Caki2 (cell line): ENCODE measurements at regions not wholly inside any gene's neighbourhood (a gene's known extent, or its start where the extent isn't known, plus 50 kb on each side); places are given as distances from the start of the nearest gene placed in this dataset.

Experiments used
- DNase-seq: peaks from one replicate; pipeline ENCODE4 v3.0.0-alpha.2; 2015; ENCODE audit warnings: low read depth
- in situ Hi-C: cut with HindIII; loops from 2 replicates; pipeline ENCODE4 v1.10.0; 2016; ENCODE audit warnings: low sequenced_read_pairs, low pct_unique_long_range_greater_than_20kb, mixed read lengths

DNA sequence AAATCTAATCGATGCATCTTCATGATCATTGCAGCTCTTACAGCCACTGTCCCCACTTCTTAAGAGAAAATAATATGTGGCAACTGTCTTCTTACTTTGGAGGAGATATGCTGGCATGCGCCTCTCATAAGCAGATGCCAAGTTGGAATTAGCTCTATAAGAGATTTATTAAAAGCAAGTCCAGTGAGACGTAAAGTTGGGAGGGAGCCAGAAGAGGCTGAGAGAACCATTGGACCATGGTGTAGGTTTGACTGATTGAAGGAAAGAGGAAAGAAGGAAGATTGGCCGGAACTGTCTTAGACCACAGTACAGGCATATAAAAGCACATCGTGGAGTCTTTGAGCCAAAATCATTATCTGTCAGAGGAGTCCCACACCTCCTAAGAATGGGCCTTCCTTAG, 265.7 kb upstream of the ZC3H15 start:
- in situ Hi-C loops, result no loop called here

DNA sequence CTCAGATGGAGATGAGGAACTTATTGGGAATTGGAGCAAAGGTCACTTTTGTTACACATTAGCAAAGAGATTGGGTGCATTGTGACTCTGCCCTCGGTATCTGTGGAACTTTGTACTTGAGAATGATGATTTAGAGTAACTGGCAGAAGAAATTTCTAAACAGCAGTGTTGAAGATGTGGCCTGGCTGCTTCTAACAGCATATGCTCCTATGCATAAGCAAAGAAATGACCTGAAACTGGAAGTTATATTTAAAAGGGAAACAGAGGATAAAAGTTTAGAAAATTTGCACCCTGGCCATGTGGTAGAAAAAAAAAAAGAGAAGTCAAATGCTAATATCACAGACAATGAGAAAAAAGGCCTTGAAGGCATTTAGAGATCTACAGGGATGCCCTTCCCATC, 256.8 kb upstream of the ZC3H15 start:
- in situ Hi-C loops, result no loop called here
- DNase-seq, result no peak

More for the DNA sequence above, 265.7 kb upstream of the ZC3H15 start:
- DNase-seq, result no peak

DNA sequence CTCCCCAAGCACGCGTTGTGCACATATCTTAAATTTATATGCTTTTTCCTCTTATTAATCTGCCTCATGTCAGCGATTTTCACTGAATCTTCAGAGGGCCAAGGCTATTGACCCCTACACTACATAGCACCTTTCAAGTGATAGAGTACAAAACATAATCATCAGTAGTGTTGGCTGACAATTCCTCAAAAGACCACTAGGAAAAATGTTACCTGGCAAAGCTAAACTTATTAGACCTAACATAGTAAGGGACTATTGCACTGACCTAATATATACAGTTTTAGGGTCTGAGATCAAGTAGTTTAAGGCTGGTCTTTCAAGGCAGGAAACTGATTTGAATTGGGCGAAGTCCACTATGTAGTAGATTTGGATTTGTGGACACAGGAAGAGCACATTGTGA, 244.2 kb upstream of the ZC3H15 start:
- in situ Hi-C loops, result no loop called here
- DNase-seq, result no peak

DNA sequence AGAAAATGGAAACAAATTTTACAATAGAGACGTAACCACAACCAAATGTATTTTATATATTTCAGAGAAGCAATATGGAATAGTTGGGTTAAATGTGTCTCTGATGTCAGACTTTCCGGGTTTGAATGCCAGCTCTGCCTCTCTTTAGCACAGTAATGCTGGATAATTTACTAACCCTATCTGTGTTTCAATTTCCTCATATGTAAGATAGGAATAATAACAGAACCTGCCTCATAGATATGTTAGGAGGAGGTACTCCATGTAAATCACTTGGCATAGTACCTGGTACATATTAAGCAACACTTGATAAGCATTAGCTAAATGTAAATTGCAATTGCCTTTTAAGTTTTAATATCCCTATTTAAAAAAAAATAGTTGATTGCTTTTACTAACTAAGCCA, 231.3 kb upstream of the ZC3H15 start:
- no peak for DNase-seq
- in situ Hi-C loops, result no loop called here

DNA sequence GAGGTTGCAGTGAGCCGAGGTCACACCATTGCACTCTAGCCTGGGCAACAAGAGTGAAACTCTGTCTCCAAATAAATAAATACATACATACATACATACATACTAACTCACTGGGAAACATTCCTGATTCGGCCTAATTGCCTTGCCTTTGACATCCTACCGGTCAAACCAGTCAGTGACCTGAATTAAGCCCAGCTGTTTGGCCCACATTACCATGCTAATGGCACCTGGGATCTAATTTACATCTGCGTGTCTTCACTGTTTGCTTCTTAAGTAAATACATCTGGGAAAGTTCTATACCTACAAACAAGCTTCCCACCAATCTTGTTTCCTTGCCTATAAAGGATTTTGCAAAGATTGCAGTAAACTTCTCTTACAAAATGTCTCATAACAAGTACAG, 230.2 kb upstream of the ZC3H15 start:
- in situ Hi-C loops, result no loop called here
- no peak for DNase-seq

DNA sequence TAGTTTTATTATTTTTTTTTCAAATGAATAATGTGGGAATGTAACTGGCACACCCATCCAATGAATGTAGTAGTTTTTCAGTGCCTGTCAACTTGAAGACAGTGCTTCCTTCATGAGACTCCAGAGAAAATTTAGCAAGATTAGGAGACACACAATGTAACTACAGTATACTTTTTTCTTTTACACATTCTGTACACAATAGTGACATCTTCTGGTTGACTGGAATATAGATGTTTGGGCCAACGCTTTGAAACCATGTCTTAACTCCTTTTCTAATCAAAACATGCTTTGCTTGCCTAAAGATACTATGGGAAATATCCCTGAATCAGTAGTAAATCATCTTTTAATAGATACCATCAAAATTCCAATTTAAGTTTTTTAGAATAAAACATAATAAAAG, 229.5 kb upstream of the ZC3H15 start:
- DNase-seq, result peak; percentile 35
- in situ Hi-C loops, result no loop called here

DNA sequence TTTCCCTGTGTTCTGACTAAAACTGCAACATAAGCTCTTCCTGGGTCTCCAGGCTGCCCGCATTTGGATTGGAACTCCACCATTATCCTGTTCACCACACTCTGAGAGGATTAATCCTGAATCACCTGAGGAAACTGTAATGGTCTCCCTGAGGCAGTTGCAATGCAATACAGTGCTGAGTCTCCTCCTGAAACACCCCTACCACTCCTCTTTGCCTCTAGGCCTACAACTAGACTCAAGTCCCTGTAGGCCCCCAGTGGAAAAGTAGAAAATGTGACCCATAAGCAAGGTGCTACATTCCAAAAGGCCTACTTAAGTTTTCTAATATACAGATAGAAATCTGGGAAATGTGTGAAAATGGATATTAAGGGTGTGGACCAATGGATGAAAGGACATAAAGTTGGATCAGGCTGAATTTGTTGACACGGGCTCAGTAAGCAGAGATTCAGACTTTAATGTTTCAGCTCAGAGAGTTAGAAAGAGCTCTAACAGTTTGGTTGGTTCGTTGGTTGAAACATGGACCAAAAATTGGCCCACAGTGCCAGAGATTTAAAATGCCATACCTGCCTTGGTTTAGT, 222.3 kb upstream of the ZC3H15 start:
- no peak for DNase-seq
- in situ Hi-C loops, result no loop called here

DNA sequence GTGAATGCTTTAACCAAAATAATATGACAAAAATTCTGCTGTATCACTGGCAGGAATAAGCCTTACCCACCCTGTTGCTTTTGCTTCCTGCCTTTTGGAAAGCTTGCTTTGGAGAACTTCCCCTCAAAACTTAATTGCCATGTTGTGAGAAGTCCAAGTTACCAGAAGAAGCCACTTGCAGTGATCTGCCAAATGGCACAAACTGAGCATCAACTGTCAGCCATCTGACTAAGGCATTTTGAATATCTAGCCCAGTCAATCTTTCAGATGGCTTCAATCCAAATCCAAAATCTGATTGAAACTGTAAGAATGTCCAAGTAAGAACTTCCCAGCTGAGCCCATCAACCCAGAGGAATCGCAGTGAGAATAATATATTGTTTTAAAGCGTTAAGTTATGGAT, 216.5 kb upstream of the ZC3H15 start:
- DNase-seq, result no peak
- in situ Hi-C loops, result no loop called here

DNA sequence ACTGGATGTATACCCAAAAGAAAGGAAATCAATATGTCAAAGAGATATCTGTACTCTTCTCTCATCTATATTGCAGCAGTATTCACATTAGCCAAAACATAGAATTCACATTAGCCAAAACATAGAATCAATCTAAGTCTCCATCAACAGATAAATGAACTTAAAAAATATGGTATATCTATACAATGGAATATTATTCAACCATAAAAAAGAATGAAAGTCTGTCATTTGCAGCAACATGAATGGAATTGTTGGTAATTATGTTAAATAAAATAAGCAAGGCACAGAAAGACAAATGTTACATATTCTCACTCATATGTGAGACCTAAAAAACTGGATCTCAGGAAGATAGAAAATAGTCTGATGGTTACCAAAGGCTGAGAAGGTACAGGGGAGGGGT, 212.1 kb upstream of the ZC3H15 start:
- in situ Hi-C loops, result no loop called here
- DNase-seq, result no peak

DNA sequence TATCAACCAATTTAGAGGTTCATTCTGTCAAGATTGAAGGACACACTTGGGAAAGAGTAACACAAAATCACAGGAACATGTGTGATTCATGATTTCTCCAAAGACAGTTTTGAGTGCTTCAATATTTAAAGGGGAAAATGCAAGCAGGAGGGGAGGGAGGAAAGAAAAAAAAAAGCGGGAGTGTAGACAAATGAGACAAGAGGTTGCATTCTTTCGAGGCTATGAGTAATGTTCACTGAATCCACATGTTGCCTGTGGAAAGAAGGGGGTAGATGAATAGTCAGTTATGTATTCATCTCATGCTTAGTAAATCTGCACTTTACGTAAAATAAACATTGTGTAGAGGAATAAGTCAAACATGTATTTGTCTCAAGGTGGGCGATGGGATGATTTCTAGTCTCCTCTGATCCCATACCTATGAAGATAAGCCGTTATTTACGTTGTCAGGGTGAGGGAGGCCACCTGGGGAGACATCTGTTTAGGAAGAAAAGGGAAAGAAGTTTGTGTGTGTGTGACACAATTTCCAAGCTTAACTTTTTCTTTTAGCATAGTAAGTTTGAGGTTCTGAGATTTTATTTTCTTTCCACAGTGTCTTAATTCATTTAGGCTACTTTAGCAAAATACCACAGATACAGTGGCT, 211.0 kb upstream of the ZC3H15 start:
- in situ Hi-C loops, result no loop called here
- no peak for DNase-seq

DNA sequence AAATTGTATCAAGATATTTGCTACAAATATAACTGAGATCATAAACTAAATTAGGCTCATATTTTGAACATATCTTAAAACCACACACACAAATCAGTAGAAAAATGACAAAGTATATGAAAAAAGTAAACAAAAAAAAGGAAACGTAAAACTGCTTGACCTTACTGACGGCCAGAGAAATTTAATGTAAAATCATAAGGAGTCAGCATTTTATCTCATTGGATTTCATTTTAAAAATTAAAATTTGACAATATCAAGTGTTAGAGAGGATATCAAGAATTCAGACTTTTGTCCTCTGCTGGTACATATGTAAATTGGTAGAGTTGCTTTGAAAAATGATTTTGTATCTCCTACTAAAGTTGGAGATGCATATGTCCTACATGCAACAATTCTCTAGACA, 209.2 kb upstream of the ZC3H15 start:
- in situ Hi-C loops, result no loop called here
- DNase-seq, result no peak

DNA sequence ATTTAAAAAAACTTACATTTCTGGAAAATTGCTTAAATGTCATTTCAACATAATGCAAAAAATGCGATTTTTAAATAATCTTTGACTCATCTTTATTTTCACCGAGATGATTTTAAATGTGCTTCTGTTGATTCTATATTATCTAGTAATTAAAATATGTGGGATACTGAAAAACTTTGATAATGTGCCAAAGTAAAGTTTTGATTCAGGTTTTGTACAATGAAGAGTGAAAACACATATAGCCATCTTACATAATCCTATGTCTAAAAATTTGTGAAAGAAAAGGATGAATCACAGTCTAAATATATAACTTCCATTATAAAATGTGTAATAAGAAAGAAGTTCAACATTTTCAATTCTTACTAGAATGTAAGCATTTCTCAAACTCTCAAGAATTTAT, 204.3 kb upstream of the ZC3H15 start:
- in situ Hi-C loops, result no loop called here
- no peak for DNase-seq

DNA sequence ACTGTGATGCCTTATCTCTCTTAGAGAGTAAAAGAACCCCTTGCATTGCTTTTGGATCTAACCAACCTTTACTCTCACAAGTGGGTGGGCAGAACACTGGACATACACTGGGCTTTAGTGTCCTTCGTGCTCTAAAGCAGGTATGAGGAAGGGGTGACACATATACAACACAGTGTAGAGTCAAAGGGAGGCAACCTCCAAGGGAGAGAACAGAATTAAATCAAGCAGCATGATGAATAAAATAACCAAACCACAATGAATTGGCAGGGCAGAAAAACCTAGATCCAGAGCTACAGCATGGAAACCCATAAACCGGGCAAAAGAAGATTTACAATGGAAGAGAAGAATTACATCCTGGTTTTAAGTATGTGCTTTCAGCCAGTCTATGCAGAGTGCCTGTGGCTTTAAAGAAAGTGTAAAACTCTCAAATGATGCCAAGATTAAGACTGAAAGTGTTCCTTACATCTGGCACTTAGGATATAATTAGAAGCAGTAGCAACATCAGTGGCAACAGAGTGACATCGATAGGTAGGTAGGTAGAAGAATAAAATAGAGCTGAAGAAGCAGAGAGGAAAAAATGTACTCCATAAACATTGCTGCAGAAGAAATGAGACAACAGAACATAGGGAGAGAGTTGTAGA, 191.7 kb upstream of the ZC3H15 start:
- no peak for DNase-seq
- in situ Hi-C loops, result no loop called here

DNA sequence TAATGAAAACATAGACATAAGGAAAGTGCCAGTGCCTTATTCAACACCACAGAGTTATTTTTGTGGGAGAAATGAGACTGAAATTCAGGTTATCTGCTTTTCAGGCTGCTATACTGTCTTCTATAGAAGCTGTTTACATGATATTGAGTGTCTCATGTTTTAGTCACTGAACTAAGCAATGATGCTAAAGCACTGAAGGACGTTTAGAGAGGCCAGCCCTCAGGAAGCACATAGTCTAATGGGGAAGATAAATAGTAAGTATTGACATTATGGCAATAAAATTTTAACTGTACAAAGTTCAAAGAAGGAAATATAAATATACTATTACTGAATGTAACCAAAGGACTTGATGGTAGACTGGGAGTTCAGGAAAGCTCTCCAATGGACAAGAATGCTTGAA, 186.4 kb upstream of the ZC3H15 start:
- DNase-seq, result no peak
- in situ Hi-C loops, result no loop called here

DNA sequence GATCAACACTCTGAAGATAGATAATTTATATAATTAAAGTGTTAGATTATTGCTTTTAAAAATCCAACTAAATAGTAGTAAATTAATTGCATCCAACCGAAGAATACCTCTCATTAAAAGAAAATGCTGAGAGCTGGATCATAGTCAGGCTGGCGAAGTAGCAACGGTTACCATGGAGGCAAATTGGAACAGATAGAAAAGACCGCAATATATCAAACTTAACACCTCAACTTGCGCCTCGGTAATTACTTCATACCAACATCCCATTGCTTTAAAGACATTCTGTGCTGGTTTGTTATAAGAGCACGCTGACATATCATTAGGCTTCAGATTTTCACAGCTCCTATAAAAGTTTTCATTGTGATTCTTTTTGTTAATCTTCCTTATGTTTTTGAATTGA, 183.8 kb upstream of the ZC3H15 start:
- in situ Hi-C loops, result no loop called here
- no peak for DNase-seq

DNA sequence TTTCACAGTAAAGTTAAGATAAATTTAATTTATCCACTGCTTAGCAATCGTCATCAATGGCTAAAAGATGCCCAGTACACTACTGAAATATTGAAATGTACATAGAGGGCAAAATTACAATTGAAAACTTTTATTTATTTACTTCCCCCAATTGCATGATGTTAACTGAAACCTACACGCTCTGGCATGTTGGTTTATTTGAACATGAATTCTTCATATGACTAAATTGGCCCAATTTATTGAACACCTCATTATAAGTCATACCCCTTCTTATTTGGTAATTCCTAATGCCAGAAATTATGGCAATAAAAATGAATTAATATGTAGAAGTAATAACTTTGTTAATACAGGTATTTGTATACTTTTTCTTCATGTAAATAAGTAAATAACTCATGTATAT, 183.0 kb upstream of the ZC3H15 start:
- in situ Hi-C loops, result no loop called here
- DNase-seq, result no peak

DNA sequence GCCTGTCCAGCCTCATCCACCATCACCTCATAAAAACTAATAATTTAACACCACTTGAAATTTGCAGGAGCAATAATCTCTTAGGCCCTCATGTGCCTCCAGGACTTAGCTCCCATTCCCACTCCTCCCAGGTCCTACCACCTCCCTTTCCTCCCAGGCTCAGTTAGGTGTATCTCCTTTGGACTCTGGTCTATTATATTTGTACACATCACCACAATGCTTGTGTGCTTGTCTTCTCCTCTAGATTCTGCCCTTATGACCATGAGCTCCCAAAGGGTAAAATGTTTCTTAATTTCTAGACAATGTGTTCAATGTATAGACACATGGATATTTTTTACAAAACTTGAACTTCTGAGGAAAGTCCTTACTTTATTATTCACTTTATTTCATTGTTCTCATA, 182.0 kb upstream of the ZC3H15 start:
- DNase-seq, result no peak
- in situ Hi-C loops, result no loop called here

DNA sequence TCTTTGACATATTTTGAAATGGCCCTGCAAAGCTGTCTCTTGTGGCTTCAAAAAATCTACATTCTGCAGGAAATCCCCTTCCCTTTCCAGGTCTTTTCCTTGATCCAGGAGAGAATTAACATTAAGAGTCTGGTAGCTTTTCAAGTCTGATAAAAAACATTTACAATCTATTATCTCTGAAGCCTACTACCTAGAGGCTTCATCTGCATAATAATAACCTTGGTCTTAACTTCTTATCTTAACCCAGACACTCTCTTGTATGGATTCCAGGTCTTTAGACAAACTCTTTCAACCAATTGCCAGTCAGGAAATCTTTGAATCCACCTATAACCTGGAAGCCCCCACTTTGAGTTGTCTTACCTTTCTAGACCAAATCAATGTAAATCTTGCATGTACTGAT, 179.3 kb upstream of the ZC3H15 start:
- in situ Hi-C loops, result no loop called here
- no peak for DNase-seq

DNA sequence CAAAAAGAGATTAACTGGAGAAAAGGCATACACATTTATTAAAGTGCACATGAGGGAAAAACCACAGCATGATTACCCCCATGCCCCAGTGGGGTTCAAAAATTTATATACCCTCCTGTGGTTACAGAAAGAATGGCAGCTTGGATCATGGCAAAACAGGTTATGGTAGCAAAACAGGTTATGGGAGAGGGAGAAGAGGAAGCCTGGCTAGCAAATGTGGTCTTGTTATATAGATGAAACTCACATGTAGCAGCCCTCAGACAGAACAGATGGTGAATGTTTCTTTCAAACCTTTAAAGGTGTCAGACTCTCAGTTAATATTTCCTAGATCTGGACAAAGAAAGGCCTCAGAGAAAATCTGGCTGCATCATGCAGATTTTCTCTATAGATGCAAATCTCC, 178.2 kb upstream of the ZC3H15 start:
- in situ Hi-C loops, result no loop called here
- DNase-seq, result no peak

DNA sequence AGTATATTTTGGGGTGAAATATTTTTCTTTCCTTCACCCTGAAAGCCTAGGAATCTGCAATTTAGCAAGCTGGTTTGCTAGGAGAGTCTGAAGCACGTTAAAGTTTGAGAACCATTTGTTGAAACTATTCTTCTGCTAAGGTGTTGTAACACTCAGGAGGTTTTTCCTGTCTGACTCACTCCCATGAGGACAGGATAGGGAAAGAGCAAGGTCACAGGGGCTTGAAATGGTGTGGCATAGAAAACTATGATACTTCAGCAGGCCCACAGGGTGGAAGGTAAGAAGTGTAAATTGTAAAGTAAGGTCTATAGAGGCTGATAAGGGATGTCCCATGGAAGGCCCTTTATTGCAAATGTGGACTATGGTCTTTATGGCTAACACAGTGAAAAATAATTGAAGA, 177.7 kb upstream of the ZC3H15 start:
- in situ Hi-C loops, result no loop called here
- no peak for DNase-seq
